GM19035 (cell line): ENCODE measurements at regions not wholly inside any gene's neighbourhood (a gene's known extent, or its start where the extent isn't known, plus 50 kb on each side); places are given as distances from the start of the nearest gene placed in this dataset.
A peak's percentile ranks its signal among the peaks of the same experiment; 100 is the strongest.

ENCODE experiments used
- ATAC-seq: cut with Tn5 transposase; IDR thresholded peaks from one replicate; pipeline ENCODE4 v1.9.1; 2021; ENCODE audit not compliant: unreplicated experiment

DNA sequence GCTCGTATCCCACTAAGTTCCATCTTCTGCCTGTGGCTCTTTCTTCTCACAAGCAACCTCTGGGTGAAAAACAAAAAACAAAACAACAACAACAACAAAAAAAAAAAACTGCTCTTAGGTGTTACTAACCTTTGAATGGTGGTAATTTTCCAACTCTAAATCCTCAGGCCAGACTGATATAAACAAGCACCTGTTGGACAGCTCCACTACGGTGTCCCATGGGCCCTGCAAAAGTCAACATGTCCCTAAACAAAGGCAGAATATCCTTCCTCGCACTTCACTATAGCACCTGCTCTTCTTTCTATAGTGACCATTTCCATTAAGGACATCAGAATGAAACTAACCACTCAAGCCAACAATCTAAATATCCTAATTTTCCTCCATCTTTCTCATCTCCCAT is 54.6 kb upstream of the PARM1 start:
- no peak for ATAC-seq

DNA sequence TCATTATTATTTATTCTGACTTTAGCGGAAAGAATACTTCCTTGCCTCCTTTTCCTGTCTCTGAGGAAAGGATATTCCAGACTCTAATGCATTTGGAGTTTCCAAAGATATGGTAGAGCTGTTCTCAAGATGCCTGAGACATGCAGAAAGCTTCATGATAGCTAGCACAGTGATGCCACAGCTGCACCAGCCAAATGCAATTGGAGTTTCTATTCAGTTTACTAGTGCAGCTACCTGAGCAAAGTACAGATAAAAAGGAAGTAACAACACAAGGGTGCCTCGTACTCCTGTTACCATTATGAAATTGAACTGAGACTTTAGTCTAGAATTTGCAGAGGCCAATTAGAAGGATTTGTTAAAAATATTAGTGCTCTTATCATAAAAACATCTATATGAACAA is 57.5 kb upstream of the PARM1 start:
- no peak for ATAC-seq

DNA sequence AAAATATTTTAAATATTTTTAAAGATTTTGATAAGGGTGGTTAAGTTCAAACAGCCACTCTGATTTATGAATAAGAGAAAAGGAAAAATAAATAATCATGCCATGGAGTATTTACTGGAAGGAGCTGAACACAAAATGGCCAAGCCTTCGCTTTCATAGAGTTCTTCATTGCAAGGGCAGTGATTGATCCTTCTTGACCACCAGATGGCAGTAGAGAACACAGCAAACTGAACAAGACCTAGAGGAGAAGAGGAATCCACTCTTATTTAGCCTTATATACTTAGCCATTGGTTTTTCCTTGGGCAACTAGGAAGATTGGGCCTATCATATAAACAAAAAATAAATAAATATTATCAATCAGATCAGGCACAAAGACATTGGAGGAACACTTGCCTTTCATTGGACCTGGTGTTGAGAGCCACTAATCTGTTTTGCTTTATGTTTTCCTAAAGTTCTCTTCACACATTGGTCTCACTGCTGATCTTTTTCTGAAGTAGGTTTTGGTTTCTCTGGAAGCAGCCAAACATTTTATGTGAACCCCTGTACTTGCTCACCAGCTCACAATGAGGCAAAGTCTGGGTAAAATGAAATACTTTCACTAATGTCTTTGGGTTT is 58.1 kb upstream of the PARM1 start:
- ATAC-seq = peak; percentile 80

DNA sequence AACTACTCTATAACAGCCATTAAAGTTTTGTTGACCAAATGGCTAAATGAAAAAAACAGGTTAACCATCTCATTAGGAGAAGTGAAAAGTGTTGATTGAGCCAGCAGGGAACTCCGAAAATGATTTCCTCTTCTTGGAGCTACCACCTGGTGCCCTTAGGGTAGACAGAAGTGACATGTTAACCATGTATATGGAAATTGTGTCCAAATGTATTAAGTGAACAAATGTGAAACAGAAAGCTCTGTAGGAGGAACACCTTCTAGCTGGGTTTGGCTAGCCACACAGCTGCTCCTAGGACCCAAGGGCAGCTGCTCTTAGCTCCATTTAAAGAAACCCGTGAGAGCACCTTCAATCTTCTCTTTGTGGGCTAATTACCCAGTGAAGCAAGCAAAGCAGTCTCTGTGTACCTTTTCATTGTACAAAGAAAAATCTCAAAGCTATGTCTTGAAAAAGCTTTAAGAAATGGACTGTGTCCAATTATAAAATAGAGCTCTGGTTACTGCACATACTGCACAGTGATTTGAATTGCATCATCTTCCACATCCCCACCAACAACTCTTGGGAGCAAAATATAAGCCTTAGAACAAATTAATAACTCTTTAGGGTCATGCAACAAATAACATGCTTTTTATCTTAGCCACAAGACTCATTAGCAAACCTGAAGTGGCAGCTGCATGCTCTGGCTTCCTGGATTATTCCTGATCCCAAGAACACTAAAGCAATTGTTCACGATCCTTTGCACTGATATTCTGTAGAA is 59.2 kb upstream of the PARM1 start:
- peak; percentile 77 for ATAC-seq

DNA sequence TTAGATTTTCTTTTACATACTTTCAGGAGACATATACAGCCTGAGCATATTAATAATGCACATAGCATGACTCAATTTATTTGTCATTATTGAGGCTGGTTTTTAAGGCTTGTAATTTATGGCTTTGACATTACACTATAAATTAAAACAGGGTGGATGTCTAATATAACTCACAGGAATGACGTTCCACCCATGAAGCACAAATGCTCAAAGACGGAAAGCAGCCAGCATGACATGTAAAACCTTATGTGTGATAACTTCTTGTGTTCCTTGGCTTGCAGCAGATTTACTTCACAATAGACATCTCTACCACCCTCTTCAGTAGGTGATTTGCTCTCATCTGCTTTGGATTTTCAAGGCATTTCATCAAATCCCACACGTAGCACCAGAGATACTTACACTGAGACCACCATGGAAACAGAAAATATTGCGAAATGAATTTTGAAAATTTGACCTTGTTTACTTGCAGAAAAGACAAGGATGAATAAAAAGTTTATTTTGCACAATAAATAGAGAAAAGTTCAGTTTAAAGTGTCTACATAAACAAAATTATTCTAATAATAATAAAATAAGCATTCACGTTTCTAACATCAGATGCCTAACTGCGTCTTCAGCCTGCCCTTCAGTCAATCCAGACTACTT is 64.7 kb upstream of the BTC start:
- no peak for ATAC-seq

DNA sequence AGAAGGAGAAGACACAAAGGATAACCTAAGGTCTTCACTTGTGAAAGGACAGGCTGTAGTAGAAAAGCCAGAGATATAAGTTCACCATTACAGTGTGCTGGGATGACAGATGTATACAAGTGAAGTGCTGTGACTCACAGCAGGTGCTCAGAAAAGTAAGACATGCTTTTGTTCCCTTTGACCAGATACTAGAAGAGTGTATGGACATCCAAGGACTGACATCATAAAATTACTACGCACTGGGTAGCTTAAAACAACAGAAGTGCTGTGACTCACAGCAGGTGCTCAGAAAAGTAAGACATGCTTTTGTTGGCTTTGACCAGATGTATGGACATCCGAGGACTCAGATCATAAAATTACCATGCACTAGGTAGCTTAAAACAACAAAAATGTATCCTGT is 61.6 kb upstream of the BTC start:
- no peak for ATAC-seq

DNA sequence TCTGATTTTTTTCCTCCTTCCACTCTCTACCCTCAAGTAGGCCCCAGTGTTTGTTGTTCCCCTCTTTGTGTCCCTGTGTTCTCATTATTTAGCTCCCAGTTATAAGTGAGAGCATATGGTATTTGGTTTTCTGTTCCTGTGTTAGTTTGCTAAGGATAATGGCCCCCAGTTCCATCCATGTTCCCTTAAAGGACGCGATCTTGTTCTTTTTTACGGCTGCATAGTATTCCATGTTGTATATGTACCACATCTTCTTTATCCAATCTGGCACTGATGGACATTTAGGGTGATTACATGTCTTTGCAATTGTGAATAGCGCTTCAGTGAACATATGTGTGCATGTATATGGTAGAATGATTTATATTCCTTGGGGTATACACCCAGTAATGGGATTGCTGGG is 54.5 kb upstream of the BTC start:
- no peak for ATAC-seq

DNA sequence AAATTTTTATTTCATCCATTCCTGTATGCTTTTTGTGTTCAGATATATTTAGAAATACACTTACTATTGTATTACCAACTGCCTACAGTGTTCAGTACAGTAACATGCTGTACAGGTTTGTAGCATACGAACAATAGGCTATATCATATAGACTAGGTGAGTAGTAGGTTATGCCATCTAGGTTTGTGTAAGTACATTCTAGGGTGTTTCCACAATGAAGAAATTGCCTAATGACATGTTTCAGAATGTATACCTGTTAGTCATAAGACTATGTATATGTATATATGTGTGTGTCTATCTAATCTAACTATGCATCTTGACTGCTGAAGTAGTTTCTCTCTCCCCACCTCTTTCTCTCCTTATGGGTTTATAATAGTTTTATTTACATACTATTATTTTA is 51.5 kb upstream of the BTC start:
- no peak for ATAC-seq
